Breast epithelium (tissue), 3 donors: ENCODE measurements at regions not wholly inside any gene's neighbourhood (a gene's known extent, or its start where the extent isn't known, plus 50 kb on each side); places are given as distances from the start of the nearest gene placed in this dataset.

Experiments used
- CTCF ChIP-seq, 3 donors: fragments of 450-650 bp; IDR thresholded peaks; one replicate each; pipeline ENCODE4 v1.5.1; 2016 to 2017; ENCODE audit warnings: antibody characterized with exemption in 3 of 3, mild to moderate bottlenecking in 3 of 3, moderate library complexity in 3 of 3
- POLR2A ChIP-seq: fragments of 450-650 bp; IDR thresholded peaks from one replicate; pipeline ENCODE4 v1.6.1; 2016; ENCODE audit warnings: antibody characterized with exemption, mild to moderate bottlenecking, moderate library complexity
- POLR2AphosphoS5 ChIP-seq, 3 donors: sonication (generic); formaldehyde crosslinking; IDR thresholded peaks; one replicate each; pipeline ENCODE4 v1.6.1; 2017; ENCODE audit warnings: antibody characterized with exemption in 3 of 3

DNA sequence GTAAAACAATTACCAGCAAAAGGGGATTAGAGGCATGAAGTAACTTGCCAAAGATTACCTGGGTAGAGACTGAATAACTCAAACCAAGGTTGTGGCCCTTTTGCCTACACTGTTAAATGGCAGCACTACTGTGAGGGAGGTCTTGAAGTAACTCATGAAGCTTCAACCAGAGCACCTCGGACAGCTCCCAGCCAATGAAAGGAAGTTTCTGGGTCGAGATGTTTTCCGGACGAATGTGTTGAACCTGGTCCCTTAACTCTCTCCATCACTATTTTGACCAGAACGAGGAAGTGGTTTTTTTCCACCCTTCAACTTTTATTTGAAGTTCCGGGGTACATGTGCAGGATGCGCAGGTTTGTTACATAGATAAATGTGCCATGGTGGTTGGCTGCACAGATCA is 133.6 kb upstream of the PRKCQ start:
- no peak for TF ChIP-seq CTCF (IDR thresholded peaks at IDR 0.05)
- no peak for TF ChIP-seq POLR2AphosphoS5 (IDR thresholded peaks at IDR 0.05)
- TF ChIP-seq POLR2A, result no peak
